VCaP (cell line): ENCODE measurements at regions not wholly inside any gene's neighbourhood (a gene's known extent, or its start where the extent isn't known, plus 50 kb on each side); places are given as distances from the start of the nearest gene placed in this dataset.

Experiments used
- H3K27ac ChIP-seq: fragments of 450-650 bp; 2 replicates; pipeline ENCODE4 v1.5.1; 2017
- CTCF ChIP-seq: fragments of 450-650 bp; conservative IDR thresholded peaks from 2 replicates; pipeline ENCODE4 v1.5.1; 2017; ENCODE audit warnings: mild to moderate bottlenecking, moderate library complexity

- no peak overlapping the region for H3K27ac ChIP-seq
- no peak for TF ChIP-seq CTCF
Measured at GRCh38 chr15:89397653-89398023, 63.0 kb upstream of the POLG start.

- no peak overlapping the region for H3K27ac ChIP-seq
- no peak for TF ChIP-seq CTCF
Measured at GRCh38 chr15:89396723-89397652, 62.4 kb upstream of the POLG start.

- no peak overlapping the region for H3K27ac ChIP-seq
- no peak for TF ChIP-seq CTCF
Measured at GRCh38 chr15:89395996-89396395, 61.4 kb upstream of the POLG start.

- no peak for TF ChIP-seq CTCF
- H3K27ac ChIP-seq, result no peak overlapping the region
Measured at GRCh38 chr15:89395461-89395871, 60.8 kb upstream of the POLG start.

- no peak overlapping the region for H3K27ac ChIP-seq
Measured at GRCh38 chr15:89395031-89395430, 60.4 kb upstream of the POLG start.

GRCh38 chr15:89393056-89393455, 58.4 kb upstream of the POLG start:
- TF ChIP-seq CTCF, result no peak
- H3K27ac ChIP-seq, result no peak overlapping the region

More at GRCh38 chr15:89395031-89395430, 60.4 kb upstream of the POLG start:
- TF ChIP-seq CTCF, result no peak

GRCh38 chr15:89391685-89392257, 57.1 kb upstream of the POLG start:
- no peak for TF ChIP-seq CTCF
- no peak overlapping the region for H3K27ac ChIP-seq
